Gastrocnemius medialis (tissue), 4 donors: ENCODE measurements at regions not wholly inside any gene's neighbourhood (a gene's known extent, or its start where the extent isn't known, plus 50 kb on each side); places are given as distances from the start of the nearest gene placed in this dataset.

Source experiments
- ATAC-seq, 2 donors: fragments of 150-250 bp; one replicate each; pipeline ENCODE4 v1.9.1; 2016
- DNase-seq, 2 donors: peaks; one replicate each; pipeline ENCODE4 v3.0.0-alpha.2; 2019
- H3K27ac ChIP-seq, 4 donors: fragments of 200-600 bp; sonication (generic); 1 replicate in 1 of 4; 2 replicates in 3 of 4; pipeline ENCODE4 v1.5.1; 2016 to 2018; ENCODE audit warnings: mild to moderate bottlenecking in 2 of 4, moderate library complexity in 1 of 4
- H3K27me3 ChIP-seq, 3 donors: fragments of 200-600 bp; sonication (generic) in 2 of 3; 1 replicate in 1 of 3; 2 replicates in 2 of 3; pipeline versions ENCODE4 v1.5.1 to v1.6.0; 2016 to 2019; ENCODE audit warnings: mild to moderate bottlenecking in 1 of 3, moderate library complexity in 1 of 3
- H3K36me3 ChIP-seq, 2 donors: fragments of 200-600 bp; sonication (generic) in 1 of 2; one replicate each; pipeline ENCODE4 v1.5.1; 2017 to 2018
- H3K4me1 ChIP-seq, 2 donors: fragments of 200-600 bp; sonication (generic) in 1 of 2; one replicate each; pipeline ENCODE4 v1.5.1; 2016 to 2017; ENCODE audit warnings: mild to moderate bottlenecking in 2 of 2
- H3K4me3 ChIP-seq, 4 donors: fragments of 200-600 bp; sonication (generic) in 3 of 4; 1 replicate in 1 of 4; 2 replicates in 3 of 4; pipeline ENCODE4 v1.5.1; 2016 to 2019; ENCODE audit warnings: mild to moderate bottlenecking in 2 of 4
- H3K9me3 ChIP-seq, 3 donors: fragments of 200-600 bp; sonication (generic) in 2 of 3; 1 replicate in 1 of 3; 2 replicates in 2 of 3; pipeline ENCODE4 v1.5.1; 2016 to 2019
- CTCF ChIP-seq, 5 experiments: fragments of 450-650 bp in 3 of 5; fragments of 200-600 bp in 2 of 5; sonication (generic) in 2 of 5; IDR thresholded peaks in 4 of 5; conservative IDR thresholded peaks in 1 of 5; 1 replicate in 4 of 5; 2 replicates in 1 of 5; pipeline ENCODE4 v1.5.1; 2016 to 2019; ENCODE audit warnings: antibody characterized with exemption in 5 of 5, mild to moderate bottlenecking in 3 of 5, moderate library complexity in 3 of 5
- POLR2A ChIP-seq, 2 donors: fragments of 450-650 bp; IDR thresholded peaks; one replicate each; pipeline ENCODE4 v1.6.1; 2017; ENCODE audit warnings: antibody characterized with exemption in 2 of 2, mild to moderate bottlenecking in 2 of 2, moderate library complexity in 2 of 2
- in situ Hi-C, 4 donors: fragments of 200-750 bp; cut with MboI; loops; one replicate each; pipeline versions ENCODE4 v1.15.0 to v1.8.0; 2017; ENCODE audit warnings: low sequenced_read_pairs in 4 of 4
- intact Hi-C: fragments of 100-400 bp; cut with DNase I; formaldehyde crosslinking; loops from one replicate; pipeline ENCODE4 v1.15.1; 2023; ENCODE audit warnings: low total_unique reads

GRCh38 chr2:237024255-237024654 lies 61.4 kb upstream of the COPS8 start:
- Histone ChIP-seq H3K27me3 (no peaks in the 10 kb centered on the region), H3K4me3 (no peak overlapping the region), H3K9me3 (no peaks in the 10 kb centered on the region), H3K36me3 (no peaks in the 10 kb centered on the region), H3K4me1 (no peaks in the 10 kb centered on the region), H3K27ac (no peak overlapping the region)
- ATAC-seq (no peak), DNase-seq (no peak)
- TF ChIP-seq CTCF (IDR thresholded peaks at IDR 0.05 in 4 of 5, conservative IDR thresholded peaks at IDR 0.05 in 1 of 5), result no peak
- in situ Hi-C loops (loop anchor here (10.0 kb wide), 2 partner anchors 509 to 669 kb away; no protein-coding TSS in a partner anchor), intact Hi-C loops (no loop called here)

GRCh38 chr2:237025090-237025865 lies 60.4 kb upstream of the COPS8 start:
- TF ChIP-seq POLR2A (IDR thresholded peaks at IDR 0.05) (no peak), CTCF (IDR thresholded peaks at IDR 0.05 in 4 of 5, conservative IDR thresholded peaks at IDR 0.05 in 1 of 5) (no peak)
- ATAC-seq (peak; percentile 44 to 51), DNase-seq (peak; percentile 45 to 53)
- Histone ChIP-seq H3K4me3 (no peak overlapping the region), H3K27ac (no peak overlapping the region), H3K9me3 (no peaks in the 10 kb centered on the region), H3K4me1 (no peaks in the 10 kb centered on the region), H3K36me3 (no peaks in the 10 kb centered on the region), H3K27me3 (no peaks in the 10 kb centered on the region)
- intact Hi-C loops (no loop called here), in situ Hi-C loops (loop anchor here (10.0 kb wide), 2 partner anchors 510 to 670 kb away; no protein-coding TSS in a partner anchor)

- intact Hi-C loops (loop anchor here (1.0 to 2.0 kb wide), 3 partner anchors 458 to 674 kb away; partner anchors contain the start of gene ACKR3), in situ Hi-C loops (loop anchor here (10.0 kb wide), 2 partner anchors 512 to 672 kb away; no protein-coding TSS in a partner anchor)
- ATAC-seq, result peak; percentile 69 to 88
- TF ChIP-seq CTCF (IDR thresholded peaks at IDR 0.05 in 4 of 5, conservative IDR thresholded peaks at IDR 0.05 in 1 of 5) (peak; percentile 81 to 91 (median 83)), POLR2A (IDR thresholded peaks at IDR 0.05) (no peak)
- peak; percentile 54 to 73 for DNase-seq
- H3K27ac ChIP-seq, result no peak overlapping the region
- H3K4me3 ChIP-seq, result no peak overlapping the region
- H3K27me3 ChIP-seq, result no peaks in the 10 kb centered on the region
- no peaks in the 10 kb centered on the region for H3K36me3 ChIP-seq
- H3K4me1 ChIP-seq, result no peaks in the 10 kb centered on the region
- no peaks in the 10 kb centered on the region for H3K9me3 ChIP-seq
Observed at GRCh38 chr2:237026981-237027711, 58.5 kb upstream of the COPS8 start.

- TF ChIP-seq POLR2A (IDR thresholded peaks at IDR 0.05) (no peak), CTCF (IDR thresholded peaks at IDR 0.05 in 4 of 5, conservative IDR thresholded peaks at IDR 0.05 in 1 of 5) (peak in 1 of 5 experiments; percentile 6)
- ATAC-seq, result no peak
Observed at GRCh38 chr2:237027712-237028029, 58.0 kb upstream of the COPS8 start.

More at GRCh38 chr2:237027712-237028029, 58.0 kb upstream of the COPS8 start:
- Histone ChIP-seq H3K4me1 (no peaks in the 10 kb centered on the region), H3K4me3 (no peak overlapping the region), H3K36me3 (no peaks in the 10 kb centered on the region), H3K27ac (no peak overlapping the region), H3K27me3 (no peaks in the 10 kb centered on the region), H3K9me3 (no peaks in the 10 kb centered on the region)
- no peak for DNase-seq
- intact Hi-C loops (loop anchor here (1.0 to 2.0 kb wide), 3 partner anchors 459 to 674 kb away; partner anchors contain the start of gene ACKR3), in situ Hi-C loops (loop anchor here (10.0 kb wide), 2 partner anchors 513 to 673 kb away; no protein-coding TSS in a partner anchor)
